HG02763 (cell line): ENCODE measurements at regions not wholly inside any gene's neighbourhood (a gene's known extent, or its start where the extent isn't known, plus 50 kb on each side); places are given as distances from the start of the nearest gene placed in this dataset.
"Not testable (repeated sequence)": the region's sequence is repeated elsewhere in the genome, so short reads cannot be mapped to it uniquely, and the experiment has no call there.

Experiments
- ATAC-seq: cut with Tn5 transposase; IDR thresholded peaks from one replicate; pipeline ENCODE4 v1.9.1; 2021; ENCODE audit warnings: mild to moderate bottlenecking, moderate library complexity; ENCODE audit not compliant: unreplicated experiment

DNA sequence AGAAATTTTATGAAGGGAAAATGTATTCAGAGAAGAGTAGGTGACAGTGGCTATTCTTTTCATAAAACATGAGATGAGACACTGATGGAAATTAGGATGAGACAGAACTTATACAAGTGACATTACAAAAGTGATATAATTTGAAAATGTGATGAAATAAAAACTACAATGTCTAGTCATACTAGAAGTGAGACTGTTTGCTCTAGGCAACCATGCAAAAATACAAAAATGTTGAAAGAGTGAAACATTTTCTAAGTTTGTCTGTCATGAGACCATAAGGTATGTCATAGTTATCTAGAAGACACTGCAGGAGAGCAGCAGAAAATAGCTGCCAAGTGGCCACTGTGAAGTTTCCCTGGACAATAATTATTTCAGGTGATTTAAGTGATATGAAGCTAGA is 459.5 kb downstream of the DIPK2A start:
- ATAC-seq = no peak

DNA sequence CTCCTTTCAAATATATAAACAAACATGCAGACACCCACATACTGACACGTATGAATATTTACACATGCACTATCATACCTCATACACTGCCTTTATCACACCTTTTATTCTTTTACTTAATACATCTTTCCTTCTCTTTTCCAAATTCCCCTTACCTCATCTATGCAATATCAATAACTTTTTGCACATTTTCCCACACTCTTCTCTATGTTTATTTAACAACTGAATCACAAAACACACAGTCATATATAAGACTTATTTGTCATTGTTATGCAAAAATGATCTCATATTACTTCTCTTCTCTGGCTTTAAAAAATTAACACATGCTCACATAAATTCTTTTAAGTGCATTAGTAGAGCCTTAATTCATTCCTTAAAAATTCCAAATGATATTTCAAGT is 461.4 kb downstream of the DIPK2A start:
- ATAC-seq = no peak

- peak; percentile 61 for ATAC-seq
Observed at GRCh38 chr3:144437989-144438388, 466.4 kb downstream of the DIPK2A start.

GRCh38 chr3:144444061-144444460 is 472.4 kb downstream of the DIPK2A start:
- ATAC-seq = no peak

GRCh38 chr3:144444546-144444945 is 472.9 kb downstream of the DIPK2A start:
- no peak for ATAC-seq

DNA sequence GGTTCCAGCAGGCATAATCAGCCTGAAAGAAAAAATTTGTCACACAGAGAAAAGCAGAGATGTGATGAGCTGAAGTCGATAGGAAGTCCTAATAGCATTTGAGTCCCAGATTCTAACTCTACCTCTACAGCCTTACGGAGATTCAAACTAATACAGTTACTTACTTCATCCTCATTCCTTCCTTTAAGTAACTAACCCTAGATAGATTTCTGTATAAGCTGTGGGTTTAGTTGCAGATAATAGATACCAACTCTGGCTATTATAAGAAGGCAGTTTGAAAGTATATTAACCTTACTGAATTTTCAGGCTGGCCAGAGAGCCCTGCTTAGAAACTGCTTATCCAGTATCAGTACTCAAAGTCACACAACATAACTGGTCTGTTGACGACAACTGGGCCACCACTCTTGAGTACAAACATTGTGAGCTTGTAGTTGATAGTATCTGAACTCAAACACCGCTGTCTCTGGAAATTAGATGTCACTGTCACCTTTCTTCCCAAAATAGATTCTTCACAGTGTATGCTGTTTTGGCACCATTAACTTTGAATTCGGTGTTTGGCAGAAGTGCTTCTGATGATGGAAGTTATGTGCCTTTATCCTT is 484.3 kb downstream of the DIPK2A start:
- ATAC-seq = no peak

GRCh38 chr3:144457758-144458157 is 486.1 kb downstream of the DIPK2A start:
- ATAC-seq = no peak

- ATAC-seq = no peak
Observed at GRCh38 chr3:144458283-144458682, 486.7 kb downstream of the DIPK2A start.

DNA sequence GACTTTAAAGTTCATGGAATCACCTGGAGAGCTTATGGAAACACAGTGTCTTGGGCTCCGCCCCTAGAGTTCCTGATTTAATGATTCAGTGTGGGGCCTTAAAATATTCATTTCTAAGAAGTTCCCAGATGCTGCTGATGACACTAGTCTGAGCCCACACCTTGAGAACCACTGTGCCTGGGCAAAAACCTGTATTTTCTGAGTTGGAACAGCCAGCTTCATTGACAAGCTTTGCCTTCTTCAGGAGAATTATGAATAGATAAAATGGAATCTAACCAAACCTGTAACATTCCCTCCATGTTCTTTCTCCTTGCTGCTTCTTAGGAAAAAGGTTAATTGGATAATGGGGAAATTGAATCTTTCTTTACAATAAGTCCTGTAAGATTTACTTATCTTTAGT is 490.7 kb downstream of the DIPK2A start:
- ATAC-seq = no peak

GRCh38 chr3:144463911-144464310 is 492.3 kb downstream of the DIPK2A start:
- no peak for ATAC-seq

DNA sequence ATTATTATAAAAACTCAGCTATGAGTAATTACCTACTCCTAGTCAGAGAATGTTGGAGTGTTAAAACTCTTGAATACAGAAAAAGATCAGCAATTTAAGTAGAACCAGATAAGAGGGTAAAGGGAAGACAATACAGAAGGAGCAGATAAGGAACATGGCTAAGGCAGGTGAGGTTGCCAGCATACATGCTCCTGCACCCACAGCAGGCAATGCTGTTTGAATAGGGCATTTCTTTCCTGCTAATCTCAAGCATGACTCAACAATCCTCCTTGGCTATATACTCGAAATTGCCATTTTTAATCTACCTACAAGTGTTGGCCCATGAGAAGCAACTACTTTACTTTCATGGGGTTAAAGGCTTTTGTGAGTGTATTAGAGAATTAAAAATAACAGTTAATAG is 494.5 kb downstream of the DIPK2A start:
- ATAC-seq = no peak

- ATAC-seq = no peak
Observed at GRCh38 chr3:144466540-144466939, 494.9 kb downstream of the DIPK2A start.

DNA sequence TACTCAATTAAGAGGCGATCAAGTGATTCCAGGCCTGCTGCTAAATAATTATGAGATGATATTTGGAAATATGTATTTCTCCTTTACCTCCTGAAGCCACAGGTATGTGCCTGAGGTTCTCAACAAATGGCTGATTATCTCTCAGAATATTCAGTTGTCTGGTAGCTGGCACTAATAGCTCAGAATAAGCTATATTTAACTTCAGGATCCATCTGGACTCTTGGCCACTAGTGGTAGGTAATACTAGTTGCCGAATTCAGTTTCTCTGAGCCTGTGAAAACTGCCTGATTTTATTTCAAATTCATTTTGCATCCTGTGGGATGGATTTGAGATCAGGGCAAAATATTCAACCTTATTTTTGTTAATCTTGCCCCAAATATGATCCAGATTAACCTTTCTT is 499.0 kb downstream of the DIPK2A start:
- no peak for ATAC-seq

- no peak for ATAC-seq
Observed at GRCh38 chr3:144477593-144477992, 506.0 kb downstream of the DIPK2A start.

DNA sequence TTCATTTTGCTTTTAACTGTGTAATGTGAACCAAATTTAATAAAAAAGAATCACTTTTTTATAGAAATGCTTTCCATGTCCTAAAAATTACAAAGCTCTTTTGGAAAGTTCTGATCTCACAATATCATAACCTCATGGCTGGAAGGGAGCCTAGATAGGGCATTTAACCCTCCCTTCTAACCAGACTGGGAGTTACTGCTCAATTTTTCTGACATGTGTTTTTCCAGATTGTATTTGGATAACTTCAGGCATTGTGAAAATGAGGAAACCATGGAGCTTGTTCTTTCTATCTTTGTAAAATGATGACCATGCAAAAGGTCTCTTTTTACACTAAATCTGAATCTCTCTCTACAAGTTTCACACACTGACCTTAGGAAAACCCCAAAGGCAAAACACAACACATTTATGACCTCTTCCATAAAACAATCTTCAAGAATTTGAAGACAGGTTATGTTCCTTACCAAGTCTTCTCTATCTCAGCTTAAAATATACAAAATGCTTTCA is 508.8 kb downstream of the DIPK2A start:
- ATAC-seq = no peak

- no peak for ATAC-seq
Observed at GRCh38 chr3:144482876-144483275, 511.3 kb downstream of the DIPK2A start.

GRCh38 chr3:144487011-144487410 is 515.4 kb downstream of the DIPK2A start:
- no peak for ATAC-seq

- ATAC-seq = no peak
Observed at GRCh38 chr3:144488927-144489326, 517.3 kb downstream of the DIPK2A start.

GRCh38 chr3:144491333-144491732 is 519.7 kb downstream of the DIPK2A start:
- ATAC-seq = no peak

DNA sequence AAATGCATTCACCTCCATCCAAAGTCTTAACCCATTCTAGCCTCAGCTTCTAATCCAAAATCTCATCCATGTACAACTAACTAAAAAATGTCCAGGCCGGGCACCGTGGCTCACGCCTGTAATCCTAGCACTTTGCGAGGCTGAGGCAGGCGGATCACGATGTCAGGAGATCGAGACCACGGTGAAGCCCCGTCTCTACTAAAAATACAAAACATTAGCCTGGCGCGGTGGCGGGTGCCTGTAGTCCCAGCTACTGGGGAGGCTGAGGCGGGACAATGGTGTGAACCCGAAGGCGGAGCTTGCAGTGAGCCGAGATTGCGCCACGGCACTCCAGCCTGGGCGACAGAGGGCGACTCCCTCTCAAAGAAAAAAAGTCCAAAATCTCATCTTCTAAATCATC is 523.0 kb downstream of the DIPK2A start:
- ATAC-seq = not testable (repeated sequence)

DNA sequence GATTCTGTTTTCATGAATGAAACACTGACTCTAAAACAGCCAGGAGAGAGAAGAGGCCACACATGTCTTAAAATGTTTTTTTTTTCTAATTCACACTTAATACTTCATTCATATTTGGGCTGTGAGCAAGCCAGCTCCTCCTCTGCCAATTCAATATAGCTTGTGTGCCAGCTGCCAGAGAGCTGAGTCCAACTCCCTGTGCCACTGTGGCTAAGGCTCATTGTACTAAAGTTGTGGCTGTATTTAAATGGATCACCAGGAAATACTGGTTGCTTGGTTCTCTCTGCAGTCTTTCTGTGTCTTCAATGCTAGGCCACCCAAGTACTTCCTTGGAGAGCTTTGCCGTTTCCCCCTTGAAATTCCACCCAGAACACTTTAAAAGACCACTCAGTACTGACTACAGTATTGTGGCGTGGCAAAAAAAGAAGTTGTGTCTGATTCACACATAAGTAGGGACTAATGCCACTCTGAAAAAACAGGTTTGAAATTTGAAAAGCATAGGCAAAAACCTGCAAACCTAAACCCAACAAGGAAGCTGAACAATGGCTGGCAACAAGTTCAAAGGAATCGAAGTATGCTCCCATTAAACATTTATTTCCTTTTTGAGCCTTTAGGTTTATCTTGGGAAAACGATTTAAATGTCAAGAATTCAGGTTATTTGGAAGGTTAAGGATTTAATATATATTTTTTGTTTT is 524.7 kb downstream of the DIPK2A start:
- ATAC-seq = no peak

DNA sequence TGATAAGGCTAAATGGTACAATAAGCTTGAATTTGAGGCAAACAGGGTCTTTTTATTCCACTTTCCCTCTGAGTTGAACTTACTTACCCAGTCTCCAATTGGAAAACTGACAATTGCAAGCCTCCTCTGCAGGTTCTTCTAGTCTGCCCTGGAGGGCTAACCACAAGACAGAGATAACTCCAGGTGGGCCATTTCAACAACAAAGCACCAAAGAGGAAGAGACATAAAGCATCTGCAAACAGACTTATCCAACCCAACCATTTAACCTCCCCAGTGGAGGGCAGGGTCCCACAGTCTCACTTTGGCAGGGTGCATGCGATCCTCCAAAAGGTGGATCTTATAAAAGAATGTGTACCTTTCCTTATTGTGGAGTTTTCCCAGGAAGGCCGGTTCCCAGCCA is 525.8 kb downstream of the DIPK2A start:
- ATAC-seq = no peak
